ENCODE measurements at regions not wholly inside any gene's neighbourhood (a gene's known extent, or its start where the extent isn't known, plus 50 kb on each side); places are given as distances from the start of the nearest gene placed in this dataset.
"Not testable (repeated sequence)": the region's sequence is repeated elsewhere in the genome, so short reads cannot be mapped to it uniquely, and the experiment has no call there.

DNA sequence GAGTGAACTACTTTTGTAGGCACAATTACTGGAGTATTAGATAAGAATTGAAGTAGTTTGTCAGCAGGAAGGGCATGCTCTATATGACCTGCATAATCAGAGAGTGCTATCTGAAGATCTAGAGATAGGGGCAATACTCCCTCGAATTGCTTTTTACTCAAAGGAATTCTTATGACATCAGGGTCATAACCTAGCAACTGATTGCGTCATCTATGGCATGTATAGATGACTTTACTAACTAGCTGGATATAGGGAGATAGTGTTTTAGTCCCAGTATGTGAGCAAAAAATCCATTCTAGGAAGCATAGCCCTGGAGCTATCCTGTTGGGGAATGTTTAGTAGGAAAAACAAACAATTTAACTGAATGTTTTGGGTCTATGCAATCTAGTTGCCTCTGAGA lies 109.5 kb upstream of the ZNF267 start:
- POLR2A ChIA-PET, result no interaction called here
- CTCF ChIA-PET, result no interaction called here
- TF ChIP-seq, protein P1, sequence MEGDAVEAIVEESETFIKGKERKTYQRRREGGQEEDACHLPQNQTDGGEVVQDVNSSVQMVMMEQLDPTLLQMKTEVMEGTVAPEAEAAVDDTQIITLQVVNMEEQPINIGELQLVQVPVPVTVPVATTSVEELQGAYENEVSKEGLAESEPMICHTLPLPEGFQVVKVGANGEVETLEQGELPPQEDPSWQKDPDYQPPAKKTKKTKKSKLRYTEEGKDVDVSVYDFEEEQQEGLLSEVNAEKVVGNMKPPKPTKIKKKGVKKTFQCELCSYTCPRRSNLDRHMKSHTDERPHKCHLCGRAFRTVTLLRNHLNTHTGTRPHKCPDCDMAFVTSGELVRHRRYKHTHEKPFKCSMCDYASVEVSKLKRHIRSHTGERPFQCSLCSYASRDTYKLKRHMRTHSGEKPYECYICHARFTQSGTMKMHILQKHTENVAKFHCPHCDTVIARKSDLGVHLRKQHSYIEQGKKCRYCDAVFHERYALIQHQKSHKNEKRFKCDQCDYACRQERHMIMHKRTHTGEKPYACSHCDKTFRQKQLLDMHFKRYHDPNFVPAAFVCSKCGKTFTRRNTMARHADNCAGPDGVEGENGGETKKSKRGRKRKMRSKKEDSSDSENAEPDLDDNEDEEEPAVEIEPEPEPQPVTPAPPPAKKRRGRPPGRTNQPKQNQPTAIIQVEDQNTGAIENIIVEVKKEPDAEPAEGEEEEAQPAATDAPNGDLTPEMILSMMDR (IDR thresholded peaks at IDR 0.05; ENCODE audit: control extremely low read depth, extremely low read depth, low read depth, missing control alignments), result no peak
- no peak for DNase-seq (ENCODE audit: extremely low spot score)

- ChIA-PET CTCF (no interaction called here), POLR2A (no interaction called here)
- no peak for DNase-seq (ENCODE audit: extremely low spot score)
- TF ChIP-seq, protein P1 (IDR thresholded peaks at IDR 0.05; ENCODE audit: control extremely low read depth, extremely low read depth, low read depth, missing control alignments), result no peak
Measured at GRCh38 chr16:31767267-31767666, 106.3 kb upstream of the ZNF267 start.

DNA sequence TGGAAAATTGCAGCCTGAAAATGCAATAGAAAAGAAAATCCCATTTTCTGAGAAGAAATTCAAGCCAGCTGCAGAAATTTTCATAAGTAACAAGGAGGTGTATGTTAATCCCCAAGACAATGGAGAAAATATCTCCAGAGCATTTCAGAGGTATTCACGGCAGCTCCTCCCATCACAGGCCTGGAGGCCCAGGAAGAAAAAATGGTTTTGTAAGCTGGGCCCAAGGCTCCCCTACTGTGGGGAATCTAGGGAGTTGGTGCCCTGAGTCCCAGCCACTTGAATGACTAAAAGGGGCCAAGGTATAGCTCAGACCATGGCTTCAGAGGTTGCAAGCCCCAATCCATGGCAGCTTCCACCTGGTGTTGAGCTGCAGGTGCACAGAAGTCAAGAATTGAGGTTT lies 93.3 kb upstream of the ZNF267 start:
- DNase-seq (ENCODE audit: extremely low spot score), result no peak
- ChIA-PET POLR2A (no interaction called here), CTCF (no interaction called here)
- TF ChIP-seq, protein P1 (IDR thresholded peaks at IDR 0.05; ENCODE audit: control extremely low read depth, extremely low read depth, low read depth, missing control alignments), result no peak

DNA sequence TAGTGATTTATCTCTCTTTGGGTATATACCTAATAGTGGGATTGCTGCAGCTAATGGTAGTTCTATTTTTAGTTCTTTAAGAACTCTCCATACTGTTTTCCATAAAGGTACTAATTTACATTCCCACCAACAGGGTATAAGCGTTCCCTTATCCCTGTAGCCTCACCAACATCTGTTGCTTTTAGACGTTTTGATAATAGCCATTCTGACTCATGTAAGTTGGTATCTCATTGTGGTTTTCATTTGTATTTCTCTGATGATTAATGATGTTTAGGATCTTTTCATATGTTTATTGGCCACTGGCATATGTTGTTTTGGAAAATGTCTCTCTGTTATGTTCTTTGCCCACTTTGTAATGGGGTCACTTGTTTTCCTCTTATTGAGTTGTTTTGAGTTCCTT lies 88.5 kb upstream of the ZNF267 start:
- no peak for DNase-seq (ENCODE audit: extremely low spot score)
- POLR2A ChIA-PET, result no interaction called here
- CTCF ChIA-PET, result no interaction called here
- TF ChIP-seq, protein P1 (IDR thresholded peaks at IDR 0.05; ENCODE audit: control extremely low read depth, extremely low read depth, low read depth, missing control alignments), result no peak

DNA sequence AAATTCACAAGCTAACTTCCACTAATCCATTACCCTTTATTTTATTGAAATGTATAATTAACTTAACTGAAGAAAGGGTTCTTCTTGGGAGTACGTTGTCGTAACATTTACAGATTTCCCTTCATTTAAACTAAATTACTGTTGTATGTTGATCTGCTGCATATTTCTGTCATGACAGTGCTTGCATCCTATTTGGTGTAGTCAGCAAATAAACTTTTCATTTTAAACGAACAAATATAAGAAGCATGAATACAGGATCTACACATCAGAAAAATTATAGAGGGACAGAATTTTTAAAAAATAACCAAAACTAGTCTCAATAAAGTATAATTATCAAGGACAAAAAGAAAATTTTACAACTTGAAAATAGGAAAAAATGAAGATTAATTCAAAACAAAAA lies 66.5 kb upstream of the ZNF267 start:
- TF ChIP-seq, protein P1 (IDR thresholded peaks at IDR 0.05; ENCODE audit: control extremely low read depth, extremely low read depth, low read depth, missing control alignments), result no peak
- ChIA-PET POLR2A (no interaction called here), CTCF (no interaction called here)
- no peak for DNase-seq (ENCODE audit: extremely low spot score)

DNA sequence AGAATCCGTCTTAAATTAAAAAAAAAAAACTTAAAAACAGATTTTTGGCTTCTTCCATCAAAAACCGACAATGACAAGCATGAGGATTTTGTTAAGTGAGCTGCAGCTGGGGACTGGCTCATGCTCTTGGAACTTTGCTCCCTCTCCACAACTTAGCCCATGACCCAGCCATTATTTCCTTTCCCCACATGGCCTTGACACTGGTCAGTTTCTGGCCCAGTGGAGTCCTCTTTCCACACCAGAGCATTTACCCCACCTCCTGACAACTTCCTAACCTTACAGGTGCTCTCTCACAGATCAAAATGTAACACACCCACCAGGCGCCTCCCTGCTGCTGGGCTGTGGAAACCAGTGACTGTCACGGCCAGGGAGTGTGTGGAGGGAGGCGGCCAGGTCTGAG lies 62.7 kb upstream of the ZNF267 start:
- TF ChIP-seq, protein P1 (IDR thresholded peaks at IDR 0.05; ENCODE audit: control extremely low read depth, extremely low read depth, low read depth, missing control alignments), result no peak
- DNase-seq (ENCODE audit: extremely low spot score), result no peak
- ChIA-PET CTCF (no interaction called here), POLR2A (no interaction called here)

- POLR2A ChIA-PET; DNase-seq (ENCODE audit: extremely low spot score); CTCF ChIA-PET: not testable (repeated sequence)
Measured at GRCh38 chr16:31816141-31816540, 57.5 kb upstream of the ZNF267 start.
